Lung (tissue), 11 donors: ENCODE measurements at regions not wholly inside any gene's neighbourhood (a gene's known extent, or its start where the extent isn't known, plus 50 kb on each side); places are given as distances from the start of the nearest gene placed in this dataset.

Experiments
- ATAC-seq: fragments of 200-7000 bp; cut with Tn5 transposase; one replicate; pipeline ENCODE4 v1.9.1; 2020; ENCODE audit warnings: moderate number of reproducible peaks; ENCODE audit not compliant: insufficient read depth, low FRiP score
- DNase-seq, 3 donors: peaks; one replicate each; pipeline ENCODE4 v3.0.0-alpha.2; 2013 to 2017
- H3K27ac ChIP-seq, 2 donors: one replicate each; pipeline ENCODE4 v1.5.1; 2013; ENCODE audit warnings: mild to moderate bottlenecking in 2 of 2, moderate library complexity in 2 of 2, control low read depth in 1 of 2, inconsistent platforms in 1 of 2, low read depth in 1 of 2, low read length in 1 of 2
- H3K27me3 ChIP-seq, 3 donors: one replicate each; pipeline ENCODE4 v1.5.1; 2013; ENCODE audit warnings: low read length in 2 of 3; ENCODE audit not compliant: control insufficient read depth in 3 of 3, insufficient read depth in 3 of 3
- H3K36me3 ChIP-seq, 4 donors: one replicate each; pipeline ENCODE4 v1.5.1; 2013; ENCODE audit warnings: low read length in 4 of 4, mild to moderate bottlenecking in 1 of 4, moderate library complexity in 1 of 4; ENCODE audit not compliant: control insufficient read depth in 4 of 4, insufficient read depth in 4 of 4
- H3K4me1 ChIP-seq, 5 donors: one replicate each; pipeline ENCODE4 v1.5.1; 2013; ENCODE audit warnings: low read length in 5 of 5, mild to moderate bottlenecking in 2 of 5, moderate library complexity in 1 of 5; ENCODE audit not compliant: control insufficient read depth in 5 of 5, insufficient read depth in 5 of 5
- H3K4me3 ChIP-seq: one replicate; pipeline ENCODE4 v1.5.1; 2013; ENCODE audit warnings: mild to moderate bottlenecking, control low read depth, moderate library complexity
- H3K9ac ChIP-seq, 2 donors: one replicate each; pipeline ENCODE4 v1.5.1; 2013; ENCODE audit warnings: low read length in 2 of 2, control low read depth in 1 of 2; ENCODE audit not compliant: insufficient read depth in 1 of 2
- H3K9me3 ChIP-seq, 4 donors: one replicate each; pipeline ENCODE4 v1.5.1; 2013; ENCODE audit warnings: low read length in 3 of 4, mild to moderate bottlenecking in 1 of 4, moderate library complexity in 1 of 4; ENCODE audit not compliant: control insufficient read depth in 4 of 4, insufficient read depth in 3 of 4
- WGBS, 2 donors: extraction: QIAGEN DNeasy Blood & Tissue Kit; methylation state at CpG; one replicate each; pipeline ENCODE4 v1.1.7; 2013; 5-methylcytosine and 5-hydroxymethylcytosine counted together
- TF ChIP-seq, protein P1 (sequence below): IDR thresholded peaks from 2 replicates; pipeline ENCODE4 v1.5.1; 2012; ENCODE audit warnings: mild to moderate bottlenecking; ENCODE audit errors: control extremely low read depth, extremely low read depth
- donor health status: control.
- donor health status: control.
- donor health status: Bipolar disorder and iron deficiency.
- donor health status: healthy.
- donor health status: DM: yes; HTN: yes; CAD: no.

DNA sequence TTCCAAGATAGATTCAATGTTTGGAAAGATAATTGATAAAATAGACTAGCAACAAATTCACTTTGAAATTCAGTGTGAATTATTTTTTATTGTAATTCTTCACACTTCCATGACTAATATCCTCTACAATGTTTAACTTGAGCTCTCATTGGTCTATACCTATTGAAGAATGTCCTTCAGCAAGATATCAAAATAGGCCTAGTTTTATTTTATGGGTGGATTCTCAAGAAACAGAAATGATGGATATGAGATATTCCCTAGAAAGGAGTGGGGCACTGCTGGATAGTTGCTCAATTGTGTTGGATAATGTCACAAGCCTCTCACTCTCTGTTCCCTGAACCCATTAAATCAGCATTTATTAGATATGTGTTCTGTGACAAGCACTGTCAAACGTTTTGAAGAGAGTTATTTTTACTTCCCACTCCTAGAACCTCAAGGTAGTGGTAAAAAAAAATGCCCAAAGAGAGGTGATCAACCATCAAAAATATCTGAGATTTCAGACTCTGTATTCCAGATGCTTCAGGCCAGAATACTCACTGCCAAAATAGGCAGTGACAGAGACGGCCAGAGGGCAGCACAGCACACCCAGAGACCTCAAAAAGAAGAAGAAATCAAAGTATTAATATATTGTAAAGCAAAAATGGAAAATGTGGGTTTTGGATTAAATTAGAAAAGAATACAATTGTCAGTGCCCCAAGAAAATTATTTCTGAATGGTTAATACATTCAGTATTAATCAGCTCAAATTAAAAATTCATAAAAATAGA, 87.5 kb downstream of the TRIB2 start:
- Histone ChIP-seq H3K4me3 (no peak overlapping the region), H3K36me3 (no peaks in the 10 kb centered on the region), H3K27me3 (no peaks in the 10 kb centered on the region), H3K4me1 (peaks cover 0 to 16% (median 3%) of the 10 kb centered on the region in 5 donors), H3K9me3 (peaks cover 0 to 2% (median 0%) of the 10 kb centered on the region in 4 donors), H3K9ac (no peak overlapping the region), H3K27ac (no peak overlapping the region)
- 54% methylated on average over 2 of the region's 2 CpGs for WGBS, 2 donors
- DNase-seq = no peak
- no peak for ATAC-seq
- TF ChIP-seq, protein P1, sequence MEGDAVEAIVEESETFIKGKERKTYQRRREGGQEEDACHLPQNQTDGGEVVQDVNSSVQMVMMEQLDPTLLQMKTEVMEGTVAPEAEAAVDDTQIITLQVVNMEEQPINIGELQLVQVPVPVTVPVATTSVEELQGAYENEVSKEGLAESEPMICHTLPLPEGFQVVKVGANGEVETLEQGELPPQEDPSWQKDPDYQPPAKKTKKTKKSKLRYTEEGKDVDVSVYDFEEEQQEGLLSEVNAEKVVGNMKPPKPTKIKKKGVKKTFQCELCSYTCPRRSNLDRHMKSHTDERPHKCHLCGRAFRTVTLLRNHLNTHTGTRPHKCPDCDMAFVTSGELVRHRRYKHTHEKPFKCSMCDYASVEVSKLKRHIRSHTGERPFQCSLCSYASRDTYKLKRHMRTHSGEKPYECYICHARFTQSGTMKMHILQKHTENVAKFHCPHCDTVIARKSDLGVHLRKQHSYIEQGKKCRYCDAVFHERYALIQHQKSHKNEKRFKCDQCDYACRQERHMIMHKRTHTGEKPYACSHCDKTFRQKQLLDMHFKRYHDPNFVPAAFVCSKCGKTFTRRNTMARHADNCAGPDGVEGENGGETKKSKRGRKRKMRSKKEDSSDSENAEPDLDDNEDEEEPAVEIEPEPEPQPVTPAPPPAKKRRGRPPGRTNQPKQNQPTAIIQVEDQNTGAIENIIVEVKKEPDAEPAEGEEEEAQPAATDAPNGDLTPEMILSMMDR = no peak

DNA sequence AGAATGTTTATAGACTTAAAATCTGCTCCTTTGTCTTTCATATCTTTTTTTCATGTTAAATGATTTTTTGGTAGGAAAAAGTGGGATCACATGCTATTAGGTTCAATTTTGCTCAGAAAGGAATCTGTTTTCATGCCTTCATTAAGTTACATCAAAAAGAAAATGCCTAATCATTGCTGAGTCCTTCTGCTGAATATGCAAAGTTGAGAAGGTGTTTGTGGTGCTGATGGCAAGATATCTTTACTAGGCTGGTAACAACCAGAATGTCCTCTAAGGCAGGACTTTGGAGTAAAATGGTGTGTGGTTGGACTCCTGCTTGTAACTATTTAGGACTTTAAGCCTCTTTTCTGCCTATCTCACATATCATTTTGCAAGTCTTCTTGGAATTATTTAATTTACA, 88.3 kb downstream of the TRIB2 start:
- no peak for DNase-seq
- no peak for ATAC-seq
- Histone ChIP-seq H3K4me1 (peaks cover 0 to 16% (median 4%) of the 10 kb centered on the region in 5 donors), H3K9me3 (peaks cover 0 to 3% (median under 1%) of the 10 kb centered on the region in 4 donors), H3K9ac (no peak overlapping the region), H3K4me3 (no peak overlapping the region), H3K27me3 (no peaks in the 10 kb centered on the region), H3K36me3 (no peaks in the 10 kb centered on the region), H3K27ac (no peak overlapping the region)
- TF ChIP-seq, protein P1 = no peak

DNA sequence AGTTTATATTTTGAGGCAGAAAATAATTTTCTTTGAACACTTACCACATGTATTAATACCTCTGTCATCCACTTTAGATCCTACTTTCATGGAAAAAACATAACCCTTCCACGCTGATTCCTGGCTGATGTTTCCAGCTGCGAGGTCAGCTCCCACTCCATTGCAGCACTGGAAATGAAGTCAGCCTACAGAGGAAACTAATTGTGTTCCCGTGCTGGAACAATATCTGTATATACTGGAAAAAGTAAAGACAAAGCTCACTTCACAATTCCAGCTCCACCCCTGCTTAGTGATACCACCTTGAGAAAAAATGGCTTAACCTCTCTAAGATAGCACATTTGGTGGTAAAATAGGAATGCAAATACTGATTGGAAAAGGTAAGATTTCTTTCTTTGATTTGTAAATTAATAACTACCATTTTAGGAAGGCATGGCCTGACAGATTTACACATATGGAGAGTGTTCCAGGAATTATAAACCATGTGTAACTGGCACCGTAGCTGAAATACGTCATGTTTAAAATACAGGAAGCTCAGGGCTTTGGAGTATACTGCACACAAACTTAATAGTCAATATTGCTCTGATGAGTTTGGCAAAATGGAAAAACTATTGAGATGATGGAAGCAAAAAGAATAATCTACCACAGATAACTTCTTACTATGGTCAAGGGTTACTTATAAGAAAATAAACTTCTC, 90.0 kb downstream of the TRIB2 start:
- H3K4me1 ChIP-seq = peaks cover 0 to 16% (median 4%) of the 10 kb centered on the region in 5 donors
- H3K4me3 ChIP-seq = no peak overlapping the region
- H3K27me3 ChIP-seq = no peaks in the 10 kb centered on the region
- DNase-seq (peak in 1 of 3 donors; percentile 24), ATAC-seq (no peak)
- WGBS, 2 donors = 53 to 56% methylated on average over 5 of the region's 5 CpGs
- no peaks in the 10 kb centered on the region for H3K36me3 ChIP-seq
- H3K9ac ChIP-seq = no peak overlapping the region
- peak overlapping the region in 1 of 2 donors; percentile 41 for H3K27ac ChIP-seq
- H3K9me3 ChIP-seq = peaks cover 0 to 3% (median 0%) of the 10 kb centered on the region in 4 donors
- TF ChIP-seq, protein P1 = no peak
